ENCODE measurements at regions not wholly inside any gene's neighbourhood (a gene's known extent, or its start where the extent isn't known, plus 50 kb on each side); places are given as distances from the start of the nearest gene placed in this dataset.

DNA sequence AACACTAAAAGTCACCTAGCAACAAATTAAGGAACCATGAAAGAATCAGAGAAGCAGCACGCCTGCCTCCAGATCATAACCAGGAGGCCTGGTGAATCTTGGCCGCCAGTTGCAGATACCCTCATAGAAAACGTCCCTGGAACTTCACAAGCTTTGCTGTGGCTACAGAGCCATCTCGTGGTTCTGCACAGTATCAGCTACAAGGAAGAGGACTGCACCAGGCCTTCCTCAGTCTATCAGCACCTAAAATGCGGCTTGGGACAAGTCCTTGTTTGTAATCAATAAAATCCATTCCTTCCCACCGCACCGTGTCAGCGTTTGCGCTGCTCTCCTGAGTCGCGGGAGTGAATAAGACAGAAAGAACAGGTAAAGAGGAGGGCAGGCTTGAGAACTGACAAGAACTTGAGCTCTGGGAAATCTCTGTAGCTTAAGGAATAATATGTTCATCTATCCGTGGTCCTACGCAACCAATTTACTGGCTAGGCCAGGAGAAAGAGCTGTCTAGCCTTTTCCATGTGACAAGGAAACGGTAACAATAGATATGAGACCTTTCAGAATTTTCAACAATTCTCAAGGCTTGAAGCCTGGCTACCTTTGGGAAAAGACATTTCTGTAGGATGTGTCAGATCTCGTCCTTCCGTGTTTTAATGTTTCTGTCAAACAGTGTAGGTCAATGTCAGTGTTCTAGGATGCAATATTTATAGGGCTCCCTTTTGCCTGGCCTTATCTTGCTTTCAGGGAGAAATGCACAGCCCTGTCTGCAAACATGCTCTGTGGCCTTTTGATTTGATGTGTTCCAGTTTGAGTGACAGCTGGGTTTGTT, 128.5 kb upstream of the RAB12 start:
- TF ChIP-seq, protein P1, sequence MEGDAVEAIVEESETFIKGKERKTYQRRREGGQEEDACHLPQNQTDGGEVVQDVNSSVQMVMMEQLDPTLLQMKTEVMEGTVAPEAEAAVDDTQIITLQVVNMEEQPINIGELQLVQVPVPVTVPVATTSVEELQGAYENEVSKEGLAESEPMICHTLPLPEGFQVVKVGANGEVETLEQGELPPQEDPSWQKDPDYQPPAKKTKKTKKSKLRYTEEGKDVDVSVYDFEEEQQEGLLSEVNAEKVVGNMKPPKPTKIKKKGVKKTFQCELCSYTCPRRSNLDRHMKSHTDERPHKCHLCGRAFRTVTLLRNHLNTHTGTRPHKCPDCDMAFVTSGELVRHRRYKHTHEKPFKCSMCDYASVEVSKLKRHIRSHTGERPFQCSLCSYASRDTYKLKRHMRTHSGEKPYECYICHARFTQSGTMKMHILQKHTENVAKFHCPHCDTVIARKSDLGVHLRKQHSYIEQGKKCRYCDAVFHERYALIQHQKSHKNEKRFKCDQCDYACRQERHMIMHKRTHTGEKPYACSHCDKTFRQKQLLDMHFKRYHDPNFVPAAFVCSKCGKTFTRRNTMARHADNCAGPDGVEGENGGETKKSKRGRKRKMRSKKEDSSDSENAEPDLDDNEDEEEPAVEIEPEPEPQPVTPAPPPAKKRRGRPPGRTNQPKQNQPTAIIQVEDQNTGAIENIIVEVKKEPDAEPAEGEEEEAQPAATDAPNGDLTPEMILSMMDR (IDR thresholded peaks at IDR 0.05), result peak in 2 of 3 donors; percentile 20 to 48
- TF ChIP-seq POLR2A (IDR thresholded peaks at IDR 0.05), result no peak
